KMS-11 (cell line): ENCODE measurements at regions not wholly inside any gene's neighbourhood (a gene's known extent, or its start where the extent isn't known, plus 50 kb on each side); places are given as distances from the start of the nearest gene placed in this dataset.

Experiments
- H2AFZ ChIP-seq: fragments of 200-600 bp; sonication (generic); 2 replicates; pipeline ENCODE4 v1.6.1; 2016; ENCODE audit warnings: antibody characterized with exemption, mixed run types, low read depth
- H3K27ac ChIP-seq: fragments of 200-600 bp; sonication (generic); 2 replicates; pipeline ENCODE4 v1.6.1; 2016; ENCODE audit warnings: mild to moderate bottlenecking, mixed run types
- H3K27me3 ChIP-seq: fragments of 200-600 bp; sonication (generic); 2 replicates; pipeline ENCODE4 v1.6.1; 2017; ENCODE audit warnings: mild to moderate bottlenecking, low read depth, mixed run types, moderate library complexity; ENCODE audit not compliant: insufficient read depth
- H3K36me3 ChIP-seq: fragments of 200-600 bp; sonication (generic); 2 replicates; pipeline ENCODE4 v1.6.1; 2017; ENCODE audit warnings: mild to moderate bottlenecking, mixed run types; ENCODE audit not compliant: insufficient read depth
- H3K4me1 ChIP-seq: fragments of 200-600 bp; sonication (generic); 2 replicates; pipeline ENCODE4 v1.6.1; 2016; ENCODE audit warnings: mild to moderate bottlenecking, low read depth, mixed run types; ENCODE audit not compliant: poor library complexity, severe bottlenecking
- H3K4me2 ChIP-seq: fragments of 200-600 bp; sonication (generic); 2 replicates; pipeline ENCODE4 v1.7.0; 2016; ENCODE audit warnings: mild to moderate bottlenecking, mixed run types
- H3K4me3 ChIP-seq: fragments of 200-600 bp; sonication (generic); IDR thresholded peaks from 2 replicates; pipeline ENCODE4 v1.6.1; 2017; ENCODE audit warnings: low read depth, low read length, mixed read lengths; ENCODE audit not compliant: insufficient read depth
- H3K79me2 ChIP-seq: fragments of 200-600 bp; sonication (generic); 2 replicates; pipeline ENCODE4 v1.6.1; 2016; ENCODE audit warnings: low read depth, mixed run types; ENCODE audit not compliant: insufficient read depth
- H3K9ac ChIP-seq: fragments of 200-600 bp; sonication (generic); 2 replicates; pipeline ENCODE4 v1.6.1; 2016; ENCODE audit warnings: mild to moderate bottlenecking, mixed run types
- H4K20me1 ChIP-seq: fragments of 200-600 bp; sonication (generic); 2 replicates; pipeline ENCODE4 v1.6.1; 2016; ENCODE audit warnings: mild to moderate bottlenecking, mixed run types; ENCODE audit not compliant: insufficient read depth
- CTCF ChIP-seq: fragments of 200-600 bp; sonication (generic); conservative IDR thresholded peaks from 2 replicates; pipeline ENCODE4 v1.6.1; 2017; ENCODE audit warnings: low read depth, mild to moderate bottlenecking, antibody characterized with exemption, low read length, moderate library complexity, mixed read lengths

GRCh38 chr7:16344927-16345326 lies 76.4 kb downstream of the CRPPA start:
- Histone ChIP-seq H3K27me3 (no peaks in the 10 kb centered on the region), H2AFZ (no peak overlapping the region), H3K36me3 (no peaks in the 10 kb centered on the region), H3K4me1 (peaks cover 40% of the 10 kb centered on the region), H3K79me2 (no peaks in the 10 kb centered on the region), H3K4me2 (no peak overlapping the region), H3K4me3 (no peak overlapping the region), H3K9ac (no peak overlapping the region), H4K20me1 (no peaks in the 10 kb centered on the region), H3K27ac (no peak overlapping the region)
- no peak for TF ChIP-seq CTCF

GRCh38 chr7:16343612-16344011 lies 77.7 kb downstream of the CRPPA start:
- Histone ChIP-seq H4K20me1 (no peaks in the 10 kb centered on the region), H3K4me3 (no peak overlapping the region), H3K4me2 (no peak overlapping the region), H3K36me3 (no peaks in the 10 kb centered on the region), H3K27ac (no peak overlapping the region), H2AFZ (no peak overlapping the region), H3K79me2 (no peaks in the 10 kb centered on the region), H3K27me3 (no peaks in the 10 kb centered on the region), H3K9ac (no peak overlapping the region), H3K4me1 (peaks cover 35% of the 10 kb centered on the region)
- no peak for TF ChIP-seq CTCF

GRCh38 chr7:16338065-16338464 lies 83.3 kb downstream of the CRPPA start:
- Histone ChIP-seq H3K9ac (no peak overlapping the region), H3K4me1 (no peaks in the 10 kb centered on the region), H4K20me1 (no peaks in the 10 kb centered on the region), H3K27me3 (no peaks in the 10 kb centered on the region), H3K4me2 (no peak overlapping the region), H3K36me3 (no peaks in the 10 kb centered on the region), H3K27ac (no peak overlapping the region), H3K79me2 (no peaks in the 10 kb centered on the region), H3K4me3 (no peak overlapping the region), H2AFZ (no peak overlapping the region)
- no peak for TF ChIP-seq CTCF

GRCh38 chr7:16326106-16326505 lies 95.2 kb downstream of the CRPPA start:
- Histone ChIP-seq H3K79me2 (no peaks in the 10 kb centered on the region), H3K9ac (no peak overlapping the region)

More at GRCh38 chr7:16326106-16326505, 95.2 kb downstream of the CRPPA start:
- Histone ChIP-seq H3K4me1 (no peaks in the 10 kb centered on the region), H3K4me2 (no peak overlapping the region), H3K27ac (no peak overlapping the region), H2AFZ (no peak overlapping the region), H3K4me3 (no peak overlapping the region), H3K36me3 (no peaks in the 10 kb centered on the region), H3K27me3 (no peaks in the 10 kb centered on the region), H4K20me1 (no peaks in the 10 kb centered on the region)
- no peak for TF ChIP-seq CTCF
